Stomach (tissue), 8 donors: ENCODE measurements at regions not wholly inside any gene's neighbourhood (a gene's known extent, or its start where the extent isn't known, plus 50 kb on each side); places are given as distances from the start of the nearest gene placed in this dataset.

Source experiments
- DNase-seq, 2 donors: peaks; one replicate each; pipeline versions ENCODE4 v3.0.0 to v3.0.0-alpha.2; 2013 to 2019
- H3K27ac ChIP-seq, 5 donors: fragments of 200-600 bp in 4 of 5; sonication (generic) in 4 of 5; one replicate each; pipeline ENCODE4 v1.5.1; 2013 to 2019; ENCODE audit warnings: mild to moderate bottlenecking in 1 of 5, moderate library complexity in 1 of 5
- H3K27me3 ChIP-seq, 3 donors: fragments of 200-600 bp; sonication (generic); one replicate each; pipeline ENCODE4 v1.5.1; 2017 to 2019; ENCODE audit warnings: mixed run types in 1 of 3
- H3K36me3 ChIP-seq, 4 donors: fragments of 200-600 bp; sonication (generic); 1 replicate in 3 of 4; 2 replicates in 1 of 4; pipeline ENCODE4 v1.5.1; 2016 to 2019
- H3K4me1 ChIP-seq, 4 donors: fragments of 200-600 bp; sonication (generic); one replicate each; pipeline ENCODE4 v1.5.1; 2016 to 2019
- H3K4me3 ChIP-seq, 4 donors: fragments of 200-600 bp; sonication (generic) in 3 of 4; one replicate each; pipeline ENCODE4 v1.5.1; 2016 to 2019; ENCODE audit warnings: mild to moderate bottlenecking in 1 of 4
- H3K9me3 ChIP-seq, 4 donors: fragments of 200-600 bp; sonication (generic); one replicate each; pipeline ENCODE4 v1.5.1; 2016 to 2019
- CTCF ChIP-seq, 7 experiments: fragments of 450-650 bp in 4 of 7; fragments of 200-600 bp in 3 of 7; sonication (generic) in 3 of 7; IDR thresholded peaks; one replicate each; pipeline ENCODE4 v1.5.1; 2016 to 2019; ENCODE audit warnings: antibody characterized with exemption in 7 of 7, control low read depth in 2 of 7, mild to moderate bottlenecking in 1 of 7
- EP300 ChIP-seq: sonication (generic); formaldehyde crosslinking; IDR thresholded peaks from one replicate; pipeline ENCODE4 v1.6.1; 2017; ENCODE audit warnings: antibody characterized with exemption
- POLR2A ChIP-seq, 4 donors: fragments of 450-650 bp; IDR thresholded peaks; one replicate each; pipeline ENCODE4 v1.6.1; 2016; ENCODE audit warnings: antibody characterized with exemption in 4 of 4, control low read depth in 2 of 4, mild to moderate bottlenecking in 1 of 4, moderate library complexity in 1 of 4
- POLR2AphosphoS5 ChIP-seq, 3 donors: sonication (generic); formaldehyde crosslinking; IDR thresholded peaks; one replicate each; pipeline ENCODE4 v1.6.1; 2016; ENCODE audit warnings: antibody characterized with exemption in 3 of 3
- WGBS, 5 donors: extraction: QIAGEN DNeasy Blood & Tissue Kit in 3 of 5; methylation state at CpG; one replicate each; pipeline versions ENCODE4 v1.1.5 to v1.1.7; 2013 to 2018; 5-methylcytosine and 5-hydroxymethylcytosine counted together
- intact Hi-C: fragments of 100-400 bp; cut with DNase I; formaldehyde crosslinking; loops from one replicate; pipeline ENCODE4 v1.15.1; 2023; ENCODE audit warnings: low total_unique reads
- donor health status: healthy with polysubstance abuse.
- donor health status: Bipolar disorder and iron deficiency.
- donor health status: healthy.

GRCh38 chr2:20150110-20150706 is 74.7 kb downstream of the SDC1 start:
- intact Hi-C loops, result no loop called here
- peak overlapping the region in 3 of 5 donors; percentile 28 to 53 (median 51) for H3K27ac ChIP-seq
- no peak for TF ChIP-seq POLR2A (IDR thresholded peaks at IDR 0.05)
- no peak for TF ChIP-seq EP300
- TF ChIP-seq CTCF (IDR thresholded peaks at IDR 0.05), result no peak
- no peak for TF ChIP-seq POLR2AphosphoS5 (IDR thresholded peaks at IDR 0.05)
- no peak for DNase-seq
- H3K36me3 ChIP-seq, result no peaks in the 10 kb centered on the region
- peaks cover 8 to 15% (median 13%) of the 10 kb centered on the region in 4 donors for H3K4me1 ChIP-seq
- no peak overlapping the region for H3K4me3 ChIP-seq
- no peaks in the 10 kb centered on the region for H3K27me3 ChIP-seq
- no peaks in the 10 kb centered on the region for H3K9me3 ChIP-seq
- WGBS, 5 donors, result 83 to 90% (median 88%) methylated on average over 5 of the region's 5 CpGs

GRCh38 chr2:20149703-20150030 is 75.3 kb downstream of the SDC1 start:
- no peaks in the 10 kb centered on the region for H3K27me3 ChIP-seq
- no peaks in the 10 kb centered on the region for H3K36me3 ChIP-seq
- peak in 1 of 2 donors; percentile 75 for DNase-seq
- TF ChIP-seq POLR2AphosphoS5 (IDR thresholded peaks at IDR 0.05) (no peak), EP300 (no peak), CTCF (IDR thresholded peaks at IDR 0.05) (no peak), POLR2A (IDR thresholded peaks at IDR 0.05) (no peak)
- no peaks in the 10 kb centered on the region for H3K9me3 ChIP-seq
- peaks cover 8 to 15% (median 13%) of the 10 kb centered on the region in 4 donors for H3K4me1 ChIP-seq
- no peak overlapping the region for H3K4me3 ChIP-seq
- intact Hi-C loops, result no loop called here
- WGBS, 5 donors, result 22 to 60% (median 40%) methylated on average over 5 of the region's 5 CpGs
- peak overlapping the region; percentile 30 to 53 (median 51) for H3K27ac ChIP-seq

- no peak for TF ChIP-seq CTCF (IDR thresholded peaks at IDR 0.05)
- no peak for TF ChIP-seq POLR2AphosphoS5 (IDR thresholded peaks at IDR 0.05)
- no peak for TF ChIP-seq EP300
- TF ChIP-seq POLR2A (IDR thresholded peaks at IDR 0.05), result no peak
- Histone ChIP-seq H3K36me3 (no peaks in the 10 kb centered on the region), H3K4me1 (peaks cover 8 to 15% (median 13%) of the 10 kb centered on the region in 4 donors), H3K27ac (peak overlapping the region; percentile 30 to 53 (median 51)), H3K9me3 (no peaks in the 10 kb centered on the region), H3K4me3 (no peak overlapping the region), H3K27me3 (no peaks in the 10 kb centered on the region)
- WGBS, 5 donors, result 28 to 43% (median 39%) methylated on average over 12 of the region's 12 CpGs
- intact Hi-C loops, result no loop called here
- peak in 1 of 2 donors; percentile 68 for DNase-seq
These were observed 75.8 kb downstream of the SDC1 start for GRCh38 chr2:20148923-20149702.

- H3K27ac ChIP-seq, result peak overlapping the region in 2 of 5 donors; percentile 53
- TF ChIP-seq POLR2A (IDR thresholded peaks at IDR 0.05) (no peak), POLR2AphosphoS5 (IDR thresholded peaks at IDR 0.05) (no peak), CTCF (IDR thresholded peaks at IDR 0.05) (no peak), EP300 (no peak)
- no peaks in the 10 kb centered on the region for H3K27me3 ChIP-seq
- no peaks in the 10 kb centered on the region for H3K9me3 ChIP-seq
- DNase-seq, result no peak
- 47 to 57% (median 53%) methylated on average over 5 of the region's 5 CpGs for WGBS, 5 donors
- H3K4me3 ChIP-seq, result no peak overlapping the region
- no peaks in the 10 kb centered on the region for H3K36me3 ChIP-seq
- peaks cover 8 to 15% (median 13%) of the 10 kb centered on the region in 4 donors for H3K4me1 ChIP-seq
- intact Hi-C loops, result no loop called here
These were observed 76.5 kb downstream of the SDC1 start for GRCh38 chr2:20148426-20148922.
